ENCODE measurements at regions not wholly inside any gene's neighbourhood (a gene's known extent, or its start where the extent isn't known, plus 50 kb on each side); places are given as distances from the start of the nearest gene placed in this dataset.

DNA sequence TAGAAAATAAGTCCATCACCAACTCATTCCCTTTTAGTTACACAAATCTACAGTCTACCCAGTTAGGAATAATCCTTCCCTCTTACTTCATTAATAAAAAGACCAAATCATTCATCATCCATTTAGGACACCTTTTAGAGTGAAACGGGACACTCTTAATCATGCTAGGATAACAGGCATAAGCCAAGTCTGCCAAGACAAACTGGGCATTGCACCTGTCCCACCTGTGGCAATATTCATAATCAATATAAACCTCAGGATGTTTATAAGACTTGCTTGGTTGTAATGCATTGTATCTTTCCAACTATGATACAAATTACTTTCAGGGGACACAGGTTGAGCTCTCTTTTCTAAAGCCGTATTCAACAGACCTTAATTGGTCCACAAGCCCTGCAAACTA lies 82.7 kb upstream of the SH3BP4 start:
- Histone ChIP-seq H3K9me3 (no peaks in the 10 kb centered on the region), H3K4me3 (no peak overlapping the region), H3K4me1 (no peaks in the 10 kb centered on the region), H3K27ac (no peak overlapping the region), H3K27me3 (no peaks in the 10 kb centered on the region), H3K36me3 (no peaks in the 10 kb centered on the region)
- no peak for ATAC-seq
- in situ Hi-C loops (cut with MboI; ENCODE audit: low sequenced_read_pairs in 4 of 4) (no loop called here), intact Hi-C loops (cut with DNase I; ENCODE audit: low total_unique reads) (no loop called here)
- DNase-seq: no peak
- TF ChIP-seq POLR2A (IDR thresholded peaks at IDR 0.05): no peak
- TF ChIP-seq, protein P1, sequence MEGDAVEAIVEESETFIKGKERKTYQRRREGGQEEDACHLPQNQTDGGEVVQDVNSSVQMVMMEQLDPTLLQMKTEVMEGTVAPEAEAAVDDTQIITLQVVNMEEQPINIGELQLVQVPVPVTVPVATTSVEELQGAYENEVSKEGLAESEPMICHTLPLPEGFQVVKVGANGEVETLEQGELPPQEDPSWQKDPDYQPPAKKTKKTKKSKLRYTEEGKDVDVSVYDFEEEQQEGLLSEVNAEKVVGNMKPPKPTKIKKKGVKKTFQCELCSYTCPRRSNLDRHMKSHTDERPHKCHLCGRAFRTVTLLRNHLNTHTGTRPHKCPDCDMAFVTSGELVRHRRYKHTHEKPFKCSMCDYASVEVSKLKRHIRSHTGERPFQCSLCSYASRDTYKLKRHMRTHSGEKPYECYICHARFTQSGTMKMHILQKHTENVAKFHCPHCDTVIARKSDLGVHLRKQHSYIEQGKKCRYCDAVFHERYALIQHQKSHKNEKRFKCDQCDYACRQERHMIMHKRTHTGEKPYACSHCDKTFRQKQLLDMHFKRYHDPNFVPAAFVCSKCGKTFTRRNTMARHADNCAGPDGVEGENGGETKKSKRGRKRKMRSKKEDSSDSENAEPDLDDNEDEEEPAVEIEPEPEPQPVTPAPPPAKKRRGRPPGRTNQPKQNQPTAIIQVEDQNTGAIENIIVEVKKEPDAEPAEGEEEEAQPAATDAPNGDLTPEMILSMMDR (IDR thresholded peaks at IDR 0.05 in 4 of 5, conservative IDR thresholded peaks at IDR 0.05 in 1 of 5): no peak

DNA sequence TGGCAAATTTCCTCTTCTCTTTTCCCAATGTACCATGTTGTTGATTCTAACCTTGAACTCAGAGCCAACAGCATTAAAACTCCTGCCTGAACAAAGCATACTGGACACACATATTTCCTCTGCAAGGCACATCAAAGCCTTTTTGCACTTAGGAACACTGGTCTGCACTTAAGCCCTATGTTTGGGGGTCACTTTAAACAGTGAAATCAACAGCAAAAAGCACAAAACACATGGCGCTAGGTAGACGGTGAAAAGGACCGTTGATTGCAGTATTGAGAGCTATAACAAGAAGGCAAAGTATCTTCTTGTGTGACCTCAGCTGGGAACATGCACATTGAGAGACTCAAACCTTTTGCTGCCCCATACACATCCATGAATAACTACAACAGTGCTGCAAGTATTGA lies 83.9 kb upstream of the SH3BP4 start:
- H3K4me1 ChIP-seq: peaks cover 0 to 4% of the 10 kb centered on the region in 2 donors
- H3K9me3 ChIP-seq: no peaks in the 10 kb centered on the region
- H3K4me3 ChIP-seq: no peak overlapping the region
- in situ Hi-C loops (cut with MboI; ENCODE audit: low sequenced_read_pairs in 4 of 4) (no loop called here), intact Hi-C loops (cut with DNase I; ENCODE audit: low total_unique reads) (no loop called here)
- ATAC-seq (no peak), DNase-seq (no peak)
- TF ChIP-seq, protein P1 (IDR thresholded peaks at IDR 0.05 in 4 of 5, conservative IDR thresholded peaks at IDR 0.05 in 1 of 5): no peak
- no peak for TF ChIP-seq POLR2A (IDR thresholded peaks at IDR 0.05)
- H3K27me3 ChIP-seq: no peaks in the 10 kb centered on the region
- H3K27ac ChIP-seq: no peak overlapping the region
- H3K36me3 ChIP-seq: no peaks in the 10 kb centered on the region

DNA sequence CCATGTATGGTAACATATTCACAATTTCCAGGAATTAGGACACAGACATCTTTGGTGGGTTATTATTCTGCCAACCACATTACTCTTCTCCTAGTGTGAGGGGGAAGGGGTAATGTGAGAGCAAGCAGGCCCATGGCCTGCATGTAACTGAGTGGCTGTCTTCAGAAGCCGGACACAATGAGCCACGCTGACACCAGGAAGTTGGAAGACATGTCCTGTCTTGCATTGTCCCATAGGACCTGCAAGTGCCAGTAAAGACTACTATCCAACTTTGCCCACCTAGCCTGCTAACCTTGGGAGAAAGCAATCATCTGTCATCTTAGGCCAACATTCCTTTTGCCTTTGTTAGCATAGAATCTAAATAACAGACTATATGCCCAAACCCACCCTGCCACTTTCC lies 86.2 kb upstream of the SH3BP4 start:
- intact Hi-C loops (cut with DNase I; ENCODE audit: low total_unique reads) (no loop called here), in situ Hi-C loops (cut with MboI; ENCODE audit: low sequenced_read_pairs in 4 of 4) (no loop called here)

DNA sequence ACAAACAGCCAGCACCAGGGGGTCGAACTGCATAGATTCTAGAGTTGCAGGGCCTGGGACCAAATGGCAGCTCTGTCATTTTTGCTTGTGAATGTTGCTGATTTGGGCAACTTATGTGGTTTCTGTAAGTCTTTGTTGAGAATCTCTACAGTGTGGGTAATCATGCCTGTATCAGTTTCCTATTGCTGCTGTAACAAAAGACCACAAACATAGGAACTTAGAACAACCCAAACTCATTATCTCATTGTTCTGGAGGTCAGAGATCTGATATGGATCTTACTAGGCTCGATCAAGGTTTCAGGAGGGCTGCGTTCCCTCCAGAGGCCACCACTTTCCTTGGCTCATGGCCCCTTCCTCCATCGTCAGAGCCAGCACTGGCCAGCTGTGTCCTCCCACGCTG lies 86.8 kb upstream of the SH3BP4 start:
- ATAC-seq (no peak), DNase-seq (no peak)
- H3K4me1 ChIP-seq: peaks cover 0 to 4% of the 10 kb centered on the region in 2 donors
- no peaks in the 10 kb centered on the region for H3K9me3 ChIP-seq
- no peaks in the 10 kb centered on the region for H3K27me3 ChIP-seq
- no peak for TF ChIP-seq POLR2A (IDR thresholded peaks at IDR 0.05)
- TF ChIP-seq, protein P1 (IDR thresholded peaks at IDR 0.05 in 4 of 5, conservative IDR thresholded peaks at IDR 0.05 in 1 of 5): no peak
- H3K4me3 ChIP-seq: no peak overlapping the region
- no peaks in the 10 kb centered on the region for H3K36me3 ChIP-seq
- intact Hi-C loops (cut with DNase I; ENCODE audit: low total_unique reads) (no loop called here), in situ Hi-C loops (cut with MboI; ENCODE audit: low sequenced_read_pairs in 4 of 4) (no loop called here)
- H3K27ac ChIP-seq: no peak overlapping the region

More for the DNA sequence above, 86.2 kb upstream of the SH3BP4 start:
- DNase-seq (no peak), ATAC-seq (no peak)
- Histone ChIP-seq H3K9me3 (no peaks in the 10 kb centered on the region), H3K36me3 (no peaks in the 10 kb centered on the region), H3K4me1 (peaks cover 0 to 4% of the 10 kb centered on the region in 2 donors), H3K27me3 (no peaks in the 10 kb centered on the region), H3K27ac (no peak overlapping the region), H3K4me3 (no peak overlapping the region)
- TF ChIP-seq, protein P1 (IDR thresholded peaks at IDR 0.05 in 4 of 5, conservative IDR thresholded peaks at IDR 0.05 in 1 of 5): no peak
- no peak for TF ChIP-seq POLR2A (IDR thresholded peaks at IDR 0.05)

DNA sequence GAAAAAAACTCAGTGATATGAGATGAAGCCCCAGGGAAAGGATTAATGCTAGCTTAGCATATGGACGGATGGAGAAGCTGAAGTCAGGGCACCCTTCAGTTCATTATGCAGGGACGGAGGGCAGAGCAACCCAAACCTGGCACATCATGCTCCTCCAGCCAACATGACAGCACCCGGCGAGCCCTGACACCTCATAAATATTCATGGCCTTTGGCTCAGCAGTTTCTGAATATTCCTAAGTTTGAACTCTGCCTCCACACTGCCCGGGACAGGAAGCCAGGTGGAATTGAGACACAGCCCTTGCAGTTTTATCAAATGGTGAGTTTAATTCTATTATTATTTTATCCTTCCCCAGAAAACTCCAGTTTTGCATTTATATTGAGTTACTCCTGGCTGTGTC lies 87.3 kb upstream of the SH3BP4 start:
- DNase-seq (no peak), ATAC-seq (no peak)
- in situ Hi-C loops (cut with MboI; ENCODE audit: low sequenced_read_pairs in 4 of 4) (no loop called here), intact Hi-C loops (cut with DNase I; ENCODE audit: low total_unique reads) (no loop called here)
- Histone ChIP-seq H3K9me3 (no peaks in the 10 kb centered on the region), H3K27me3 (no peaks in the 10 kb centered on the region), H3K4me1 (peaks cover 0 to 4% of the 10 kb centered on the region in 2 donors), H3K4me3 (no peak overlapping the region), H3K36me3 (no peaks in the 10 kb centered on the region), H3K27ac (no peak overlapping the region)
- TF ChIP-seq, protein P1 (IDR thresholded peaks at IDR 0.05 in 4 of 5, conservative IDR thresholded peaks at IDR 0.05 in 1 of 5): no peak
- no peak for TF ChIP-seq POLR2A (IDR thresholded peaks at IDR 0.05)
